Activated CD4-positive, alpha-beta T cell treated with anti-CD3 and anti-CD28 coated beads, Interleukin-2, Interleukin-4, amounts not matched to agents 100 ng/mL and 50 ng/mL, durations not matched to agents 16 hours and 8 hours (primary cell): ENCODE measurements at regions not wholly inside any gene's neighbourhood (a gene's known extent, or its start where the extent isn't known, plus 50 kb on each side); places are given as distances from the start of the nearest gene placed in this dataset.

Experiments used
- DNase-seq: peaks from one replicate; pipeline ENCODE4 v3.0.0-alpha.2; 2020; ENCODE audit warnings: low spot score

- DNase-seq = no peak
These were observed 268.5 kb upstream of the EEF2KMT start for GRCh38 chr16:5366126-5366525.

GRCh38 chr16:5364186-5364585 is 266.6 kb upstream of the EEF2KMT start:
- DNase-seq = no peak

GRCh38 chr16:5361322-5361721 is 263.7 kb upstream of the EEF2KMT start:
- no peak for DNase-seq

GRCh38 chr16:5354645-5355044 is 257.1 kb upstream of the EEF2KMT start:
- no peak for DNase-seq

- no peak for DNase-seq
These were observed 252.3 kb upstream of the EEF2KMT start for GRCh38 chr16:5349670-5350517.

GRCh38 chr16:5349101-5349500 is 251.5 kb upstream of the EEF2KMT start:
- DNase-seq = no peak

DNA sequence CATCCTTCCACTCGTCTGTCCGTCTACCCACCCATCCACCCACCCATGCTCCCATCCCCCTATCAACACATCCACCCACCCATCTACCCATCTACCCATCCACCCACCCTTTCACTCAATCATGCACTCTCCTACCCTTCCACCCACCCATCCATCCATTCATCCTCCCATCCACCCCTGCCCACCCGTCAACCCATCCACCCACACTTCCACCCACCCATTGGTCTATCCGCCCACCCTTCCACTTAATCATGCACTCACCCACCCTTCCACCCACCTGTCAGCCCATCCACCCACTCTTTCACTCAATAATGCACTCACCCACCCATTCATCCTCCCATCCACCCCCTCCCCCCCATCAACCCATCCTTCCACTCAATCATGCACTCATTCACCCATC is 250.0 kb upstream of the EEF2KMT start:
- no peak for DNase-seq

DNA sequence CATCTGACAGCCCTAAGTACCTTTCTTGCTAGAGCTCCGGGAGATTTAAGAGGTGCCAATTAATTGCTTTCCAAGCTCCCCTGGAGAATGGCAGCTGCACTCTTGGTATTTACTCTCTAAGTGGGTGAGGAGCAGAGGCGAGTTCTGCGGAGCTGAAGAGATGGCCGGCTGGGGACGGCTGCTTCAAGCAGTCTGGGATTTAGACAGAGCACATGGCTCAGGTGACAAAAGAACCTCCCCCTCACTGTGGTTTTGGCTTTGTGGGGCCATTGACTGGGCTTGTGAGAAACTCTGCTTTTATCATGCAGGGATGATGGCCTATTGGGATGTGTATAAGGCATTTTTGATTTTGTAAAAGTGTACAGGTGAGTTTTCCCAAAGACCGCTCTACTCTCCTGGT is 239.3 kb upstream of the EEF2KMT start:
- no peak for DNase-seq

DNA sequence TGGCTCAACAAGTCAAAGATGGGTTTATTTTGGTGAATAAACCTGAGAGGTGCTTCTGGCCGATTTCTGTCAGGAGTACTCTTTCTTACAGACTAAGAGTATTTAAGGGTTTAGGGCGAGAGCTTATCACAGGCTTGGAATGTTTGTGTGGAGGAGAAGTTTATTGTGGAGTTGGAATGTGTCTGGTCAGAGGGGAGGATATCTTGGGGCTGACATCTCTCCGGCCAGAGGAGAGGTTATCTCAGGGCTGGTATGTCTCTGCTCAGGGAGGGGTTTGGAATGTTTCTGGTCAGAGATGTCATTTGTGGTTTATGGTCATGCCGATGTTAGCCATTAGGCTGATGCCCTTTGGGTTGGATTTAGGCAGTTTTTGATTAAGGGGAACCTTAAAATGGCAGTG is 236.4 kb upstream of the EEF2KMT start:
- no peak for DNase-seq

DNA sequence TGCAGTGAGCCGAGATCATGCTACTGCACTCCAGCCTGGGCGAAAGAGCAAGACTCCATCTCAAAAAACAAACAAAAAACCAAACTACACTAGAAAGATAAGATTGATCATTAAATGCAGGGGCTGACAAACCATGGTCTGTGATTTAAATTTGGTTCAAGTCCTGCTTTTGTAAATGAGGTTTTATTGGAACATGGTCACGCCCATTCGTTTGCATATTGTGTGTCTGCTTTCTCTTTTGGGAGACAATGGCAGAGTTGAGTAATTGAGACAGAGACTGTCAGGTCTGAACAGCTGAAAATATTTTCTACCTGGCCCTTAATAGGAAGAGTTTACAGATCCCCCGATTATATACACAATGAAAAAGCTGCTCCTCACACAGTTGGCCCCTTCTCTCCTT is 235.5 kb upstream of the EEF2KMT start:
- DNase-seq = no peak

DNA sequence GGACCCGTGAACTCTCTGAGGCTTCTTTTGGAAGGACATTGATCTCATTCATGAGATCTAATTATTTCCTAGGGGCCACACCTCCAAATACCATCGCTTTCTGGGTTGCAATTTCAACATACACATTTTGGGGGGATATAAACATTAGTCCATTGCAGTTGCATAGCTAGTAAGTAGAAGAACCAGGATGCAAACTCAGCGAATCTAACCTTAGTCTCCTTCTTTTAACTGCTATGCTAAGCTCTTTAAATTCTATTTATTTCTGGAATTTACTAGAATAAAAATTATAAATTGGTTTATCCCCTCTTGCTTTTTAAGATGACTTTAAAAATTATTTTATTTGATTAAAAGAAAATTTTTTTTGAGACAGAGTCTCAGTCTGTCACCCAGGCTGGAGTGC is 232.5 kb upstream of the EEF2KMT start:
- no peak for DNase-seq

DNA sequence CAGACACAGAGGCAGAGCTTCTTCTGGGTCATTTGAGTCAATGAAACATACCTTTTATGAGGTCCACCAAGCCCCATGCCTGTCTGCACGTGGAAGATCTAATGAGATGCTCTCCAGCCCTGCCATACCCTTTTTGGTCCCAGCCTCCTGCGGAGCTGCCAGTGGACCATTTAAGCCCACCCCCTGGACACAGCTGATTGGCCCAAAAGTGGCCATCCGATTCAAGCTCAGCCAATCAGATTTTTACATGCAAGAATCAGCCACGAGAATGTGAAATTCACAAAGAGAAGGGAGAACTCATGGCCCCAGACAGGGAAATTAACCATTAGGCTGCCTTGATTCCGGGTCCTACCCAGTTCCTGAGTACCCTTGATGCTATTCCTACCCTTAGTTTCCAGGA is 231.0 kb upstream of the EEF2KMT start:
- DNase-seq = no peak

GRCh38 chr16:5326395-5326794 is 228.8 kb upstream of the EEF2KMT start:
- no peak for DNase-seq

DNA sequence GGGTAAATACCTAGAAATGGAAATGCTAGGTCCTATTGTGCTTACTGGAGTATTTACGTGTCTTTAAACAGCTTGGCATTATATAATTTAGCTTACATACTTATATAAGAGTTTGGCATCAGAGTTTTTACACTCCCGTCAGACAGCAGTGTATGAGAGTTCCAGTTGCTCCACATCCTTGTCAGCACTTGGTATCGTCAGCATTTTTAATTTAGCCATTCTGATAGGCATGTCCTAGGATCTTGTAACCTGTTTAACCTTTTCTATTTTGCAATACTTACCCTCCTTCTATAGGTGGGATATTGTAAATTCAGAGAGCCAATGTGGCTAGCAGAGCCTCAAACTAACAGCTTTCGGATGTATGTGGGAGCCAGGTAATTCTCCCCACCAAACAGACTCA is 228.3 kb upstream of the EEF2KMT start:
- no peak for DNase-seq

- no peak for DNase-seq
These were observed 225.9 kb upstream of the EEF2KMT start for GRCh38 chr16:5323284-5324141.

GRCh38 chr16:5321930-5322329 is 224.3 kb upstream of the EEF2KMT start:
- no peak for DNase-seq

DNA sequence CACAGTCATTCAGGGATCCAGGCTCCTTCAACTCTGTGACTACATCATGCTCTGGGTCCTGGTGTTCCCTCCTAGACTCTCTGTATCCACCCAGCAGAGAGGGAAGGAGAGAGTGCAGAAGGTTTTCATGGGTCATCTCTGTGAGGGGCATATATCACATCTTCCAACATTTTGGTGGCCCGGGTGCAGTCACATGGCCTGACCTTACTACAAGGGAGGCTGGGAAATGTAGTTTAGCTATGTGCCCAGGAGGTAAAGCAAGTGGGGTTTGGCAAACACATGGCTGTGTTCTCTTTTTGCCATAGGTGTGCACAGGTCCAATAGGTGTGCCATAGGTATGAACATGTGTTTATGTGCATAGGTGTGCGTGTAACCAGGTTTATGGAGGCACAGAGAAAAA is 222.2 kb upstream of the EEF2KMT start:
- DNase-seq = no peak

GRCh38 chr16:5315914-5316313 is 218.3 kb upstream of the EEF2KMT start:
- no peak for DNase-seq

GRCh38 chr16:5314377-5314776 is 216.8 kb upstream of the EEF2KMT start:
- no peak for DNase-seq

GRCh38 chr16:5309946-5310611 is 212.5 kb upstream of the EEF2KMT start:
- DNase-seq = no peak

DNA sequence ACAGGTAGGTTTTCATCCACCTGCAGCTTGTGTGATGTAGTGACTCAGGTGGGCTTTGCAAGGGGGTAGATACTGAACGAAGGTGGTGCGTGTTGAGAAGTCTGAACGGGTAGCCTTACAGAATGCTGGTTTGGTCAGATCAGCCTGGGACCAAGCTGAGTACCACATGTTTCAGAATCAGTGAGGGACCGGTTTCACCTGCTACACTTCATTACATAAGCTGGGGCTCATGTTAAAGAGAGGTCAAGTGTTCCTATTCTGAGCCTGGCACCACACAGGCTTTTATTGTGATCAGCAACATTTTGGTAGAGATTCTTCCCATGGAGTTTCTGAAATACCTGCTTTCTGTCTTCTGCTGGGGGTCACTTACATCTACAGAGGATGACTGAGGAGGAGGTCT is 207.4 kb upstream of the EEF2KMT start:
- DNase-seq = no peak

GRCh38 chr16:5302372-5303114 is 204.9 kb upstream of the EEF2KMT start:
- DNase-seq = no peak
